ENCODE measurements at regions not wholly inside any gene's neighbourhood (a gene's known extent, or its start where the extent isn't known, plus 50 kb on each side); places are given as distances from the start of the nearest gene placed in this dataset.

DNA sequence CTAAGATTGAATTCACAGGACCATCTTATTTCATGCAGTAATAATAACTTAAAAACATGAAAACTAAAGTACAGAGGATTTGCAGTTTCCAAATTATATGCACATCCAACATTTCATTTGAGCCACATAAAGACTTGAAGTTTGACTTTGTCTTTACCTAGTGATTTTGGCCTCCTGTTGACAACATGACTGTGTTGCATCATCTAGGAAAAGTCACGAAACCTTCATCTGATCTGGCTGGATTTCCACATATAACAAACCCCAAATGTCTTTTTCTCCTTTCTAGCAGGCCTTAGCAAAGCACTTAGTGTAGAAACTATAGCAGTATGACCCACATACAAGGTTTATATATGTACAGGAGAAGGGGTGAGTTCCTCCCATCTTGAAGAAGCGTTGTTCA, 406.5 kb upstream of the CDH5 start:
- TF ChIP-seq, protein P1, sequence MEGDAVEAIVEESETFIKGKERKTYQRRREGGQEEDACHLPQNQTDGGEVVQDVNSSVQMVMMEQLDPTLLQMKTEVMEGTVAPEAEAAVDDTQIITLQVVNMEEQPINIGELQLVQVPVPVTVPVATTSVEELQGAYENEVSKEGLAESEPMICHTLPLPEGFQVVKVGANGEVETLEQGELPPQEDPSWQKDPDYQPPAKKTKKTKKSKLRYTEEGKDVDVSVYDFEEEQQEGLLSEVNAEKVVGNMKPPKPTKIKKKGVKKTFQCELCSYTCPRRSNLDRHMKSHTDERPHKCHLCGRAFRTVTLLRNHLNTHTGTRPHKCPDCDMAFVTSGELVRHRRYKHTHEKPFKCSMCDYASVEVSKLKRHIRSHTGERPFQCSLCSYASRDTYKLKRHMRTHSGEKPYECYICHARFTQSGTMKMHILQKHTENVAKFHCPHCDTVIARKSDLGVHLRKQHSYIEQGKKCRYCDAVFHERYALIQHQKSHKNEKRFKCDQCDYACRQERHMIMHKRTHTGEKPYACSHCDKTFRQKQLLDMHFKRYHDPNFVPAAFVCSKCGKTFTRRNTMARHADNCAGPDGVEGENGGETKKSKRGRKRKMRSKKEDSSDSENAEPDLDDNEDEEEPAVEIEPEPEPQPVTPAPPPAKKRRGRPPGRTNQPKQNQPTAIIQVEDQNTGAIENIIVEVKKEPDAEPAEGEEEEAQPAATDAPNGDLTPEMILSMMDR (IDR thresholded peaks at IDR 0.05; ENCODE audit: low read depth, low read length, poor library complexity, severe bottlenecking): no peak
- TF ChIP-seq EZH2phosphoT487 (IDR thresholded peaks at IDR 0.05; ENCODE audit: borderline replicate concordance, low read length): no peak

Measured in DOHH2 (cell line).